ENCODE measurements at regions not wholly inside any gene's neighbourhood (a gene's known extent, or its start where the extent isn't known, plus 50 kb on each side); places are given as distances from the start of the nearest gene placed in this dataset.

DNA sequence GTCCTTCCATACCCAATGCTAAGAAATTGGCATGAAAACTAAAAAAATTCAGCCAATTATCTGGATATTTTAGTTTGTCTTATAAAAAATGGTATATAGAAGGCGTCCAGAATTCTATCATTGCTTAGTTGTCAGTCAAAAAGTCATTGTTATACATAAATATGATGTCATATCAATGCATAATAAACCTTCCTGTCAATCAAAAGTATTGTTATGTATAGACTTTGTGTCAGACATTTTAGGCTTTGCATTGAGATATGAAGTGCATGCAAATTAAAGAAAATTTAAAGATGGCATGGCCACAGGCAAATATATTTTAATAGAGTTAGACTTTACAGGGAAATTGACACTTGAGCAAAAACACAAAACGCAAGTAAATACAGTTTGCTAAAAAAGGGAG is 173.4 kb upstream of the FANCL start:
- no peak for DNase-seq (ENCODE audit: low read depth in 1 of 2, low spot score in 1 of 2)
- Histone ChIP-seq H3K27me3 (ENCODE audit: insufficient read depth, poor library complexity, severe bottlenecking) (no peaks in the 10 kb centered on the region), H3K27ac (replicated peaks) (no peak overlapping the region), H3K4me3 (replicated peaks; ENCODE audit: insufficient read depth, low read length) (no peak overlapping the region)
- no peak for TF ChIP-seq GABPA (IDR thresholded peaks at IDR 0.05; ENCODE audit: low read depth)
- TF ChIP-seq POLR2AphosphoS5 (IDR thresholded peaks at IDR 0.05; ENCODE audit: low read depth), result no peak
- TF ChIP-seq, protein P1, sequence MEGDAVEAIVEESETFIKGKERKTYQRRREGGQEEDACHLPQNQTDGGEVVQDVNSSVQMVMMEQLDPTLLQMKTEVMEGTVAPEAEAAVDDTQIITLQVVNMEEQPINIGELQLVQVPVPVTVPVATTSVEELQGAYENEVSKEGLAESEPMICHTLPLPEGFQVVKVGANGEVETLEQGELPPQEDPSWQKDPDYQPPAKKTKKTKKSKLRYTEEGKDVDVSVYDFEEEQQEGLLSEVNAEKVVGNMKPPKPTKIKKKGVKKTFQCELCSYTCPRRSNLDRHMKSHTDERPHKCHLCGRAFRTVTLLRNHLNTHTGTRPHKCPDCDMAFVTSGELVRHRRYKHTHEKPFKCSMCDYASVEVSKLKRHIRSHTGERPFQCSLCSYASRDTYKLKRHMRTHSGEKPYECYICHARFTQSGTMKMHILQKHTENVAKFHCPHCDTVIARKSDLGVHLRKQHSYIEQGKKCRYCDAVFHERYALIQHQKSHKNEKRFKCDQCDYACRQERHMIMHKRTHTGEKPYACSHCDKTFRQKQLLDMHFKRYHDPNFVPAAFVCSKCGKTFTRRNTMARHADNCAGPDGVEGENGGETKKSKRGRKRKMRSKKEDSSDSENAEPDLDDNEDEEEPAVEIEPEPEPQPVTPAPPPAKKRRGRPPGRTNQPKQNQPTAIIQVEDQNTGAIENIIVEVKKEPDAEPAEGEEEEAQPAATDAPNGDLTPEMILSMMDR (IDR thresholded peaks at IDR 0.05; ENCODE audit: insufficient read depth, low read length), result no peak
- TF ChIP-seq, protein P2, sequence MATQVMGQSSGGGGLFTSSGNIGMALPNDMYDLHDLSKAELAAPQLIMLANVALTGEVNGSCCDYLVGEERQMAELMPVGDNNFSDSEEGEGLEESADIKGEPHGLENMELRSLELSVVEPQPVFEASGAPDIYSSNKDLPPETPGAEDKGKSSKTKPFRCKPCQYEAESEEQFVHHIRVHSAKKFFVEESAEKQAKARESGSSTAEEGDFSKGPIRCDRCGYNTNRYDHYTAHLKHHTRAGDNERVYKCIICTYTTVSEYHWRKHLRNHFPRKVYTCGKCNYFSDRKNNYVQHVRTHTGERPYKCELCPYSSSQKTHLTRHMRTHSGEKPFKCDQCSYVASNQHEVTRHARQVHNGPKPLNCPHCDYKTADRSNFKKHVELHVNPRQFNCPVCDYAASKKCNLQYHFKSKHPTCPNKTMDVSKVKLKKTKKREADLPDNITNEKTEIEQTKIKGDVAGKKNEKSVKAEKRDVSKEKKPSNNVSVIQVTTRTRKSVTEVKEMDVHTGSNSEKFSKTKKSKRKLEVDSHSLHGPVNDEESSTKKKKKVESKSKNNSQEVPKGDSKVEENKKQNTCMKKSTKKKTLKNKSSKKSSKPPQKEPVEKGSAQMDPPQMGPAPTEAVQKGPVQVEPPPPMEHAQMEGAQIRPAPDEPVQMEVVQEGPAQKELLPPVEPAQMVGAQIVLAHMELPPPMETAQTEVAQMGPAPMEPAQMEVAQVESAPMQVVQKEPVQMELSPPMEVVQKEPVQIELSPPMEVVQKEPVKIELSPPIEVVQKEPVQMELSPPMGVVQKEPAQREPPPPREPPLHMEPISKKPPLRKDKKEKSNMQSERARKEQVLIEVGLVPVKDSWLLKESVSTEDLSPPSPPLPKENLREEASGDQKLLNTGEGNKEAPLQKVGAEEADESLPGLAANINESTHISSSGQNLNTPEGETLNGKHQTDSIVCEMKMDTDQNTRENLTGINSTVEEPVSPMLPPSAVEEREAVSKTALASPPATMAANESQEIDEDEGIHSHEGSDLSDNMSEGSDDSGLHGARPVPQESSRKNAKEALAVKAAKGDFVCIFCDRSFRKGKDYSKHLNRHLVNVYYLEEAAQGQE (IDR thresholded peaks at IDR 0.05; ENCODE audit: insufficient replicate concordance, low read depth), result no peak
- no peak for TF ChIP-seq SPI1 (IDR thresholded peaks at IDR 0.05; ENCODE audit: borderline replicate concordance, low read depth)

DNA sequence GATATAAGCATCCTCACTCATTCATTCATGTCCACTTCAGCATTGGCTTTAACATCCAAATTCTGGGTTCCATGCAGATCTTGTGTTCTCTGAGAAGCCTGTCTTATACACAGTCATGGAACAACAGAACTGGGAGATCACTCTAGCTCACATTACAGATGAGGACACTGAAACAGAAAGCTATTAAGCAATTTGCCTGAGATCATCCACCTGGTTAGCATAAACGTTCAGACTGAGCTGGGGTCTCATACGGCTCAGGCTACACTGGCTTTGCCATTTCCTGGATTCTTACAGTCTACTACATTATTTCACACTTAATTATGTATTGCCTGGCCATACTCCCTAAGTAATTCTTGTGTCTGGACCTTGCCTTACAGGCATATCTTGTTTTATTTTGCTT is 169.4 kb upstream of the FANCL start:
- Histone ChIP-seq H3K27ac (replicated peaks) (no peak overlapping the region), H3K4me3 (replicated peaks; ENCODE audit: insufficient read depth, low read length) (no peak overlapping the region), H3K27me3 (ENCODE audit: insufficient read depth, poor library complexity, severe bottlenecking) (no peaks in the 10 kb centered on the region)
- TF ChIP-seq, protein P2 (IDR thresholded peaks at IDR 0.05; ENCODE audit: insufficient replicate concordance, low read depth), result no peak
- TF ChIP-seq SPI1 (IDR thresholded peaks at IDR 0.05; ENCODE audit: borderline replicate concordance, low read depth), result no peak
- no peak for TF ChIP-seq GABPA (IDR thresholded peaks at IDR 0.05; ENCODE audit: low read depth)
- TF ChIP-seq POLR2AphosphoS5 (IDR thresholded peaks at IDR 0.05; ENCODE audit: low read depth), result no peak
- TF ChIP-seq, protein P1 (IDR thresholded peaks at IDR 0.05; ENCODE audit: insufficient read depth, low read length), result no peak
- no peak for DNase-seq (ENCODE audit: low read depth in 1 of 2, low spot score in 1 of 2)

DNA sequence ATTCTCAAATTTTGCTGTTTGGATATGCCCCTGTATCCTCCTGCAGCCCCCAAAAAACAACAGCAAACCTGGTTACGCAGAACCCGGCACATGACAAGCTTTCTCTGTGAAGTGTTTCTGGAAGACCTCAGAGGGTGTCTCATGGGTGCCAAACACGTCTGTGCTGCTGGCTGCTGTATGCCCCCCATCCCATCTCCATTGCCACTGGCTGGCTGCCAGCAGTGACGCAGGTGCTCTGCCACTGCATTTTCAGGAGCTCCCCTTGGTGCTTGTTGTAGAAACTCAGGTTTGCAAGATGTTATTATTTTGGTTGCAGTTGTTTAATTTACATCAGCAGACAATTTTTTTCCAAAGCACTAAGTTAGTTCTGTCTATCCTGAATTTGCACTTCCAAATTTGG is 166.4 kb upstream of the FANCL start:
- DNase-seq (ENCODE audit: low read depth in 1 of 2, low spot score in 1 of 2), result no peak
- TF ChIP-seq GABPA (IDR thresholded peaks at IDR 0.05; ENCODE audit: low read depth) (no peak), SPI1 (IDR thresholded peaks at IDR 0.05; ENCODE audit: borderline replicate concordance, low read depth) (no peak), POLR2AphosphoS5 (IDR thresholded peaks at IDR 0.05; ENCODE audit: low read depth) (no peak)
- TF ChIP-seq, protein P2 (IDR thresholded peaks at IDR 0.05; ENCODE audit: insufficient replicate concordance, low read depth), result no peak
- TF ChIP-seq, protein P1 (IDR thresholded peaks at IDR 0.05; ENCODE audit: insufficient read depth, low read length), result no peak
- H3K27ac ChIP-seq (replicated peaks), result no peak overlapping the region
- no peak overlapping the region for H3K4me3 ChIP-seq (replicated peaks; ENCODE audit: insufficient read depth, low read length)
- no peaks in the 10 kb centered on the region for H3K27me3 ChIP-seq (ENCODE audit: insufficient read depth, poor library complexity, severe bottlenecking)

All from HL-60 (cell line).